Smooth muscle cell (in vitro differentiated cells): ENCODE measurements at regions not wholly inside any gene's neighbourhood (a gene's known extent, or its start where the extent isn't known, plus 50 kb on each side); places are given as distances from the start of the nearest gene placed in this dataset.

ENCODE experiments used
- DNase-seq: peaks from one replicate; lab custom pipeline; 2025; ENCODE audit not compliant: unreplicated experiment; lab: John Stamatoyannopoulos, UW
- H2AFZ ChIP-seq: fragments of 200-600 bp; sonication (generic); 2 replicates; pipeline ENCODE4 v1.6.0; 2016; ENCODE audit warnings: antibody characterized with exemption, low read depth, mild to moderate bottlenecking
- H3F3A ChIP-seq: fragments of 200-600 bp; sonication (generic); 2 replicates; pipeline ENCODE4 v1.6.0; 2017; ENCODE audit warnings: antibody characterized with exemption, low read depth
- H3K27ac ChIP-seq: fragments of 200-600 bp; sonication (generic); 2 replicates; pipeline ENCODE4 v1.5.1; 2016; ENCODE audit warnings: low read depth, mild to moderate bottlenecking
- H3K27me3 ChIP-seq: fragments of 200-600 bp; sonication (generic); 2 replicates; pipeline ENCODE4 v1.6.1; 2016; ENCODE audit warnings: low read depth, mild to moderate bottlenecking
- H3K36me3 ChIP-seq: fragments of 200-600 bp; sonication (generic); 2 replicates; pipeline ENCODE4 v1.5.1; 2016; ENCODE audit warnings: low read depth
- H3K4me1 ChIP-seq: fragments of 200-600 bp; sonication (generic); 2 replicates; pipeline ENCODE4 v1.5.1; 2016; ENCODE audit warnings: low read depth
- H3K4me2 ChIP-seq: fragments of 200-600 bp; sonication (generic); 2 replicates; pipeline ENCODE4 v1.6.0; 2016; ENCODE audit warnings: mild to moderate bottlenecking
- H3K4me3 ChIP-seq: fragments of 200-600 bp; sonication (generic); 2 replicates; pipeline ENCODE4 v1.5.1; 2016; ENCODE audit warnings: mild to moderate bottlenecking
- H3K79me2 ChIP-seq: fragments of 200-600 bp; sonication (generic); 2 replicates; pipeline ENCODE4 v1.6.0; 2016; ENCODE audit warnings: low read depth, mild to moderate bottlenecking
- H3K9ac ChIP-seq: fragments of 200-600 bp; sonication (generic); 2 replicates; pipeline ENCODE4 v1.6.0; 2016; ENCODE audit warnings: low read depth
- H3K9me3 ChIP-seq: fragments of 200-600 bp; sonication (generic); replicated peaks from 2 replicates; pipeline ENCODE4 v1.5.1; 2016; ENCODE audit warnings: low read depth
- H4K20me1 ChIP-seq: fragments of 200-600 bp; sonication (generic); 2 replicates; pipeline ENCODE4 v1.6.0; 2016; ENCODE audit warnings: low read depth
- CTCF ChIP-seq: fragments of 200-600 bp; sonication (generic); IDR thresholded peaks from 2 replicates; pipeline ENCODE4 v1.5.1; 2017; ENCODE audit warnings: borderline replicate concordance, mild to moderate bottlenecking, antibody characterized with exemption; ENCODE audit not compliant: insufficient read depth, poor library complexity, severe bottlenecking
- WGBS: methylation state at CpG from one replicate; pipeline ENCODE4 v1.1.7; 2016; ENCODE audit warnings: low lambda C conversion rate; 5-methylcytosine and 5-hydroxymethylcytosine counted together

DNA sequence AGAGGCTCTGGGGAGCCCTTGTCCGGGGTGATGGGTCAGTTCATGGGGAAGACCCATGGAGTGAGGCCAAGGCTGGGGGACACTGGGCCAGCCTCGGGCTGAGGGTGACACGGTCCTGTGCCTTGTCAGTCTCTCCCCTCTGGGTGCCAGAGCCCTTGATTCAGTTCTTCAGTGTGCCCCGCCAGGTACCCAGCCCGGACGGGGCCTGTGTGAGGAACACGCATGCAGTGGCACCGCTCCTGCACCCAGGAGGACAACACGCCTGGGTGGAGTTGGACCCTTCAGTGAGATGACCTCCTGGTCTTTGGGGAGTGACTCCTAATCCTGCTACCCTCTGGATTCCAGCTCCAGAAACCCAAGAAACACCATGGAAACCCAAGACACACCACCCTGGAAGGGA lies 264.4 kb downstream of the LOXHD1 start:
- Histone ChIP-seq H3K27ac (no peak overlapping the region), H2AFZ (no peak overlapping the region), H3F3A (no peaks in the 10 kb centered on the region), H3K27me3 (peaks cover 10% of the 10 kb centered on the region), H3K9me3 (no peaks in the 10 kb centered on the region), H3K4me2 (no peak overlapping the region), H3K4me3 (no peak overlapping the region), H4K20me1 (no peaks in the 10 kb centered on the region), H3K36me3 (no peaks in the 10 kb centered on the region), H3K4me1 (no peaks in the 10 kb centered on the region), H3K79me2 (no peaks in the 10 kb centered on the region), H3K9ac (no peak overlapping the region)
- TF ChIP-seq CTCF = no peak
- WGBS = 98% methylated on average over 9 of the region's 9 CpGs
- no peak for DNase-seq

DNA sequence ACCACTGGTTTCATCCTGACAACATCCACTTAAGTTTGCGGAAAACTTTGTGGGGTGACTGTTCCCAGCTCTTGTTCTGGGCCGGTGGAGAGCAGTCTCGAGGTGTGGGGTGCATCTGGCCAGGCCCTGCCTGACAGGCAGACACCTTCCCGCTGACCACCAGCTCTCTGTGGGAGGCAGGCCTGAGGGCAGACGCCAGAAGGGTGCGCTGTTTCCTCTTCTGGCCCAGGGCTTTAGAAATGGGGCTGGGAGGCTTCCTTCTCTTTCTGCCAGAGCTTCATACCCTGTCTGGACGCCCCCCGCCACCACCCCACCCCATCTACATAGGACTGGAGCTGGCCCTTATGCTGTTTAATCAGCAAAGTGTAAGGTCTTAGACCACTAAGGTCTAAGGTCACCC lies 263.8 kb downstream of the LOXHD1 start:
- no peaks in the 10 kb centered on the region for H3K36me3 ChIP-seq
- H3K9me3 ChIP-seq = no peaks in the 10 kb centered on the region
- H3K4me1 ChIP-seq = no peaks in the 10 kb centered on the region
- H3K9ac ChIP-seq = no peak overlapping the region
- H3K4me2 ChIP-seq = peak overlapping the region; percentile 16
- no peak overlapping the region for H3K4me3 ChIP-seq
- peaks cover 10% of the 10 kb centered on the region for H3K27me3 ChIP-seq
- H2AFZ ChIP-seq = no peak overlapping the region
- 42% methylated on average over 8 of the region's 8 CpGs for WGBS
- no peak for DNase-seq
- TF ChIP-seq CTCF = peak; percentile 42
- H3F3A ChIP-seq = no peaks in the 10 kb centered on the region
- H3K27ac ChIP-seq = no peak overlapping the region
- no peaks in the 10 kb centered on the region for H3K79me2 ChIP-seq
- H4K20me1 ChIP-seq = no peaks in the 10 kb centered on the region

GRCh38 chr18:46393961-46394360 lies 263.1 kb downstream of the LOXHD1 start:
- Histone ChIP-seq H2AFZ (no peak overlapping the region), H3K4me1 (no peaks in the 10 kb centered on the region), H3K9ac (no peak overlapping the region), H3F3A (no peaks in the 10 kb centered on the region), H4K20me1 (no peaks in the 10 kb centered on the region), H3K9me3 (no peaks in the 10 kb centered on the region), H3K4me3 (no peak overlapping the region), H3K27ac (no peak overlapping the region), H3K36me3 (no peaks in the 10 kb centered on the region), H3K27me3 (peaks cover 10% of the 10 kb centered on the region), H3K4me2 (no peak overlapping the region), H3K79me2 (no peaks in the 10 kb centered on the region)
- 93% methylated on average over 6 of the region's 6 CpGs for WGBS
- no peak for TF ChIP-seq CTCF
- DNase-seq = no peak

GRCh38 chr18:46395795-46396194 lies 261.2 kb downstream of the LOXHD1 start:
- no peak for DNase-seq
- H3K36me3 ChIP-seq = no peaks in the 10 kb centered on the region
- H3K27ac ChIP-seq = no peak overlapping the region
- H3K79me2 ChIP-seq = no peaks in the 10 kb centered on the region
- H3F3A ChIP-seq = no peaks in the 10 kb centered on the region
- no peak overlapping the region for H3K4me3 ChIP-seq
- H2AFZ ChIP-seq = no peak overlapping the region
- TF ChIP-seq CTCF = no peak
- WGBS = 91% methylated on average over 4 of the region's 4 CpGs
- no peaks in the 10 kb centered on the region for H4K20me1 ChIP-seq
- no peak overlapping the region for H3K4me2 ChIP-seq
- H3K4me1 ChIP-seq = no peaks in the 10 kb centered on the region
- no peak overlapping the region for H3K9ac ChIP-seq
- peaks cover 15% of the 10 kb centered on the region for H3K27me3 ChIP-seq
- H3K9me3 ChIP-seq = no peaks in the 10 kb centered on the region
